BJ (cell line): ENCODE measurements at regions not wholly inside any gene's neighbourhood (a gene's known extent, or its start where the extent isn't known, plus 50 kb on each side); places are given as distances from the start of the nearest gene placed in this dataset.

Experiments used
- CTCF ChIA-PET: fragments of 350-600 bp; formaldehyde crosslinking; extraction: SDS; loops from one replicate; lab custom pipeline; 2021; ENCODE audit warnings: antibody characterized with exemption, inconsistent platforms; lab: Yijun Ruan, JAX
- POLR2A ChIA-PET: fragments of 300-600 bp; sonication (Branson Sonifier 250); formaldehyde crosslinking; extraction: SDS; loops from one replicate; lab custom pipeline; 2021; ENCODE audit warnings: antibody characterized with exemption; lab: Charles Lee
- DNase-seq: peaks from one replicate; pipeline ENCODE4 v3.0.0-alpha.2; 2011; ENCODE audit warnings: low read depth
- H3K27me3 ChIP-seq: 2 replicates; pipeline ENCODE4 v1.6.0; 2011; ENCODE audit warnings: low read length; ENCODE audit not compliant: control insufficient read depth, insufficient read depth
- H3K36me3 ChIP-seq: 2 replicates; pipeline ENCODE4 v1.5.1; 2011; ENCODE audit warnings: low read length; ENCODE audit not compliant: control insufficient read depth, insufficient read depth
- H3K4me3 ChIP-seq: 2 replicates; pipeline ENCODE4 v1.5.1; 2011; ENCODE audit warnings: low read depth, mild to moderate bottlenecking, control low read depth, low read length
- CTCF ChIP-seq: IDR thresholded peaks from 2 replicates; pipeline ENCODE4 v1.5.1; 2011; ENCODE audit warnings: low read depth, mild to moderate bottlenecking, control low read depth, inconsistent platforms, low read length, moderate library complexity; ENCODE audit not compliant: insufficient read depth

GRCh38 chr6:99092461-99092860 is 144.7 kb upstream of the FBXL4 start:
- no peak for TF ChIP-seq CTCF
- Histone ChIP-seq H3K4me3 (no peak overlapping the region), H3K36me3 (no peaks in the 10 kb centered on the region), H3K27me3 (peaks cover 2% of the 10 kb centered on the region; the same call in 1 of the 2 replicates)
- ChIA-PET CTCF (no interaction called here), POLR2A (no interaction called here)
- no peak for DNase-seq

GRCh38 chr6:99091985-99092384 is 144.2 kb upstream of the FBXL4 start:
- peaks cover 2% of the 10 kb centered on the region; the same call in 1 of the 2 replicates for H3K27me3 ChIP-seq
- DNase-seq, result no peak
- ChIA-PET POLR2A (no interaction called here), CTCF (interaction anchor here (1.7 kb wide), 1 partner anchor 21 kb away, joined by 3 read pairs; no protein-coding TSS in a partner anchor)
- H3K4me3 ChIP-seq, result no peak overlapping the region
- no peaks in the 10 kb centered on the region for H3K36me3 ChIP-seq
- TF ChIP-seq CTCF, result no peak

- Histone ChIP-seq H3K4me3 (no peak overlapping the region), H3K27me3 (no peaks in the 10 kb centered on the region), H3K36me3 (no peaks in the 10 kb centered on the region)
- POLR2A ChIA-PET, result no interaction called here
- no peak for TF ChIP-seq CTCF
- DNase-seq, result no peak
- CTCF ChIA-PET, result no interaction called here
Measured at GRCh38 chr6:99080191-99080590, 132.4 kb upstream of the FBXL4 start.

GRCh38 chr6:99079058-99079457 is 131.3 kb upstream of the FBXL4 start:
- no peak overlapping the region for H3K4me3 ChIP-seq
- DNase-seq, result no peak
- TF ChIP-seq CTCF, result no peak
- CTCF ChIA-PET, result no interaction called here
- POLR2A ChIA-PET, result no interaction called here
- no peaks in the 10 kb centered on the region for H3K27me3 ChIP-seq
- no peaks in the 10 kb centered on the region for H3K36me3 ChIP-seq

GRCh38 chr6:99073223-99073622 is 125.5 kb upstream of the FBXL4 start:
- H3K27me3 ChIP-seq, result no peaks in the 10 kb centered on the region
- ChIA-PET POLR2A (no interaction called here), CTCF (no interaction called here)
- no peak overlapping the region for H3K4me3 ChIP-seq
- no peak for TF ChIP-seq CTCF
- no peaks in the 10 kb centered on the region for H3K36me3 ChIP-seq
- no peak for DNase-seq
